ENCODE measurements at regions not wholly inside any gene's neighbourhood (a gene's known extent, or its start where the extent isn't known, plus 50 kb on each side); places are given as distances from the start of the nearest gene placed in this dataset.

DNA sequence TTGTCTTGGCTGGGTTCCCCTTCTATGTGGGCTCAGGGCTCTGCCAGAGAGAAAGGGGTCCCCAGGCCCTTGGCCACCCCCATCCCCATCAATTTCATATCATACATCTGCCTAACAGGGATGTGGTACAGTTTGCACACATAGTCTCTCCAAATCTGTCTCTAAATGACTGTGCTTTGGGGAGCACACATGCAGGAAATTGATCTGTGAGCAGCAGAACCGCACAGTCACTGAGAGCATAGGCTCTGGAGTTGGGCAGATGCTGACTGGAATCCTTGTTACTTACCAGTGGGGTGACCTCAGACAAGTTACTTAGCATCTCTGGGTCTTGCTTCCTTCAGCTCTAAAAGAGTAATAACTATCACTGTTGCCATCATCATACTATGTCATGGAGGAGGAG lies 273.9 kb downstream of the ABHD5 start:
- Histone ChIP-seq H2AFZ (no peak overlapping the region), H4K20me1 (replicated peaks; ENCODE audit: insufficient read depth) (no peaks in the 10 kb centered on the region), H3K36me3 (ENCODE audit: insufficient read depth) (no peaks in the 10 kb centered on the region), H3K9me2 (ENCODE audit: insufficient read depth) (no peaks in the 10 kb centered on the region; the same call in 1 of the 2 replicates), H3K4me3 (no peak overlapping the region), H3K27me3 (ENCODE audit: insufficient read depth) (no peaks in the 10 kb centered on the region), H3F3A (replicated peaks; ENCODE audit: low read depth) (no peaks in the 10 kb centered on the region), H3K79me2 (replicated peaks; ENCODE audit: insufficient read depth) (no peaks in the 10 kb centered on the region), H3K4me1 (ENCODE audit: insufficient read depth) (peaks cover 37% of the 10 kb centered on the region), H3K27ac (ENCODE audit: low read depth) (no peak overlapping the region), H3K4me2 (no peak overlapping the region)
- Mint-ChIP-seq H3K27ac (no peak overlapping the region), H3K4me1 (peaks cover 47% of the 10 kb centered on the region), H3K36me3 (ENCODE audit: low read depth) (no peaks in the 10 kb centered on the region), H3K4me3 (no peak overlapping the region), H3K27me3 (ENCODE audit: insufficient read depth, low read depth, poor library complexity) (peaks cover 9% of the 10 kb centered on the region), H3K9me3 (no peaks in the 10 kb centered on the region; the same call in 2 of the 3 replicates)
- TF ChIP-seq ZNF331 (CRISPR knock-in tag; IDR thresholded peaks at IDR 0.05; ENCODE audit: low read depth) (no peak), EZH2phosphoT487 (IDR thresholded peaks at IDR 0.05; ENCODE audit: unreplicated experiment) (no peak), STAT1 (IDR thresholded peaks at IDR 0.05; ENCODE audit: unreplicated experiment) (no peak), NANOG (IDR thresholded peaks at IDR 0.05; ENCODE audit: borderline replicate concordance) (no peak), POLR2AphosphoS5 (IDR thresholded peaks at IDR 0.05; ENCODE audit: low read depth) (no peak), EZH2 (IDR thresholded peaks at IDR 0.05; ENCODE audit: low read depth, unreplicated experiment) (no peak), CREB1 (CRISPR knock-in tag; IDR thresholded peaks at IDR 0.05; ENCODE audit: low read depth) (no peak), ZNF462 (CRISPR knock-in tag; IDR thresholded peaks at IDR 0.05) (no peak), ZNF114 (CRISPR knock-in tag; IDR thresholded peaks at IDR 0.05) (no peak), JUNB (IDR thresholded peaks at IDR 0.05; ENCODE audit: unreplicated experiment) (no peak)
- TF ChIP-seq, protein P1, sequence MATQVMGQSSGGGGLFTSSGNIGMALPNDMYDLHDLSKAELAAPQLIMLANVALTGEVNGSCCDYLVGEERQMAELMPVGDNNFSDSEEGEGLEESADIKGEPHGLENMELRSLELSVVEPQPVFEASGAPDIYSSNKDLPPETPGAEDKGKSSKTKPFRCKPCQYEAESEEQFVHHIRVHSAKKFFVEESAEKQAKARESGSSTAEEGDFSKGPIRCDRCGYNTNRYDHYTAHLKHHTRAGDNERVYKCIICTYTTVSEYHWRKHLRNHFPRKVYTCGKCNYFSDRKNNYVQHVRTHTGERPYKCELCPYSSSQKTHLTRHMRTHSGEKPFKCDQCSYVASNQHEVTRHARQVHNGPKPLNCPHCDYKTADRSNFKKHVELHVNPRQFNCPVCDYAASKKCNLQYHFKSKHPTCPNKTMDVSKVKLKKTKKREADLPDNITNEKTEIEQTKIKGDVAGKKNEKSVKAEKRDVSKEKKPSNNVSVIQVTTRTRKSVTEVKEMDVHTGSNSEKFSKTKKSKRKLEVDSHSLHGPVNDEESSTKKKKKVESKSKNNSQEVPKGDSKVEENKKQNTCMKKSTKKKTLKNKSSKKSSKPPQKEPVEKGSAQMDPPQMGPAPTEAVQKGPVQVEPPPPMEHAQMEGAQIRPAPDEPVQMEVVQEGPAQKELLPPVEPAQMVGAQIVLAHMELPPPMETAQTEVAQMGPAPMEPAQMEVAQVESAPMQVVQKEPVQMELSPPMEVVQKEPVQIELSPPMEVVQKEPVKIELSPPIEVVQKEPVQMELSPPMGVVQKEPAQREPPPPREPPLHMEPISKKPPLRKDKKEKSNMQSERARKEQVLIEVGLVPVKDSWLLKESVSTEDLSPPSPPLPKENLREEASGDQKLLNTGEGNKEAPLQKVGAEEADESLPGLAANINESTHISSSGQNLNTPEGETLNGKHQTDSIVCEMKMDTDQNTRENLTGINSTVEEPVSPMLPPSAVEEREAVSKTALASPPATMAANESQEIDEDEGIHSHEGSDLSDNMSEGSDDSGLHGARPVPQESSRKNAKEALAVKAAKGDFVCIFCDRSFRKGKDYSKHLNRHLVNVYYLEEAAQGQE (IDR thresholded peaks at IDR 0.05; ENCODE audit: unreplicated experiment) = no peak
- ATAC-seq (no peak), DNase-seq (ENCODE audit: low spot score) (no peak)
